C1 segment of cervical spinal cord (tissue), 14 donors: ENCODE measurements at regions not wholly inside any gene's neighbourhood (a gene's known extent, or its start where the extent isn't known, plus 50 kb on each side); places are given as distances from the start of the nearest gene placed in this dataset.

Experiments
- DNase-seq, 14 donors: peaks; one replicate each; lab custom pipeline; 2025; lab: John Stamatoyannopoulos, UW

DNA sequence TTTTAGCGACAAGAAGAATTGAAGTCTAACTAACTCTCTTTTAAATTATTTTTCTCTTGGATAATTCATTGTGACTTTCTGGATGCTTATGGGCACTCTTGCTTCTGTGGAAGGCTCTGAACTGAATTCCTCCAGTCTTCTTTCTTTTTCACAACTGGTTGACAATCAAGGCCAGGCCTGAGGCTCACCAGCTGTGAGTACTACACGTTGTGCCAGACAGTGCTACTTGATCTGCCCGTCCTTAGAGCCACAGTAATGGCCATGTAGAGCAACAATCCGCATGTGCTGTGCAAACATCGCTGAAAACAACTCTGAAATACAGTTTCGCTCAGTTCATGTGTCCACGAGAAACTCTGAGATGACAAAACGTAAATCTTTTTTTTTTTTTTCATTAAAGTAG lies 1336.3 kb upstream of the AGA start:
- DNase-seq = no peak

DNA sequence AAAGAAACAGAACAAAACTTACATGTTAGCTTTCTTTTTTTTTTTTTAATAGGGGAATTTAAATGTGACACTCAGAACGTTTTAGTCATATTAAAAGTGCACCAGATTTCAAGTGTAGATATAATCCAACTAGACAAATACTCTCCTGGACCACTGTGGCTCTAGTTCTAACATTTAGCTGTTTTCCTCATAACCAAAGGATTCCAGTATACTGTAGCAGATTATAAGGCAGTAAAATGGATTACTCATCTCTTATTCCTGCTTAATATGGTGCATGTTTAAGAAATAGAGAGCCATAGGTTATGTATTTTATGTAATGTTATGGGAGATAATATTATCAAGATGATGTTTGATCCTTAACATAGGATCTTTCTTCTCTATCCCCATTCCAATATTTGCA lies 1339.5 kb upstream of the AGA start:
- DNase-seq = no peak

DNA sequence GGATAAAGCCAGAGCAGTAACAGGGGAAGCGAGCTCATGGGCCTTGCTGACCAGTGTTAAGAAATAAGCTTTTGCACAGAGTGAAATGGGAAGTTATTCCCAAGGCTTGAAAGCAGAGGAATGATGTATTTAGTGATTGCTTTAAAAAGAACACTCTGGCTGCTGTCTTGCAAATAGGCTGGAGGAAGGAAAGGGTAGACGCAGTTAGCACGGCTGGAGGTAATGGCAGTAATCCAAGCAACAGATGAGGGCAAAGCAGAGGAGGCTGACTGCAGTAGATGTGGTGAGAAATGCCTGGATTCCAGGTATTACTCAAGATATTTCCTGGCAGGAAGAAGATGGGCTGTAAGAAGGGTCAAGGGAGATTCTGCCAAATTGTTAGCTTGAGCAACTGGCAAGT lies 1342.3 kb upstream of the AGA start:
- no peak for DNase-seq

DNA sequence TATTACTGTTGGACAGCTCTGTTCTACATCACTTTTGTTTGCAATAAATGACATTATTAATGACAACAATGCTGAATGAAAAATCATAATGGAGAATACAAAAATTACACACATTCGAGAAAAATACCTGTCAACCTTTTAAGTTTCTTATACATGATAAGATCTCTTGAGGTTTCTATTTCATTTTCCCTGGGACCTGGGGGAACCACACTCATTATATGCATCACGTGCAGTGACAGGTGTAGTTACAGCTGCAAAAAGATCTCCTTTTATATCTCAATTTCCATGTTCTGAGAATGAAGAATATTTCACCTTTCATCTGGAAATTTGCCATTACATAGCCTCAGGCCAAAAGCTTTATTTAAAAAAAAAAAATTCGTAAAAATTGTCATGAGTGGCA lies 1347.0 kb upstream of the AGA start:
- no peak for DNase-seq

DNA sequence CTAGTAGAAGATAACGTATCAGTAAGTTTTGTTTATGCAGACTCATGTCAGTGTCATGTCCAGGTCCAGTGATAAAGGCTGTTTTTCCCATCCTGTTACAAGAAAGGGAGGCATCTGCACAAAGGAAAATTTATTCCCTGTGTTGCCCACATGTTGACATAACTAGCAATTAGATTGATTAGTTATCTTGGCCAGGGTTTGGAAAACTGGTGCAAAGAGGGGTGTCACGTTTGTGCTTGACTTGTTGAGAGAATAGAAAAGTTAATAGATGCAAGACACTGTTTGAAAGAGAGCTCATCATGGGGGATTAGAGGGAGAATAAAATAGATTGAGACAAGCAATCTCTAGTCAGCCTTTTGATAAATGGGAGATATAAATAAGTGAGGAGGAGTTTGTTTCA lies 1357.0 kb upstream of the AGA start:
- DNase-seq = no peak

DNA sequence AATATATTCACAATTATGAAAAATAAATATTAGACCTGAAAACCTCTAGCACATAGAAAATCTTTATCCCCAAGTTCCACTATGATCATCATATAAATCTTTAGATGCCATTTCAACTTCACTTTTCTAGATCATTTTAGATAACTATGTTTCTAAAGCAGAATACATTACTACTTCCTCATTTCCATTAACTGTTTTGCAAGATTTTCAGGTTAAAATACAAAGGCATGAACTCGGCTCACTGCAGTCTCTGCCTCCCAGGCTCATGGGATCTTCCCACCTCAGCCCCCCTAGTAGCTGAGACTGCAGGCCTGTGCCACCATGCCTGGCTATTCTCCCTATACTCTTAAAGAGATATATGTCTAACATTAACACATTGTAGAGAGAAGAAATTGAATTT lies 1365.9 kb upstream of the AGA start:
- no peak for DNase-seq

DNA sequence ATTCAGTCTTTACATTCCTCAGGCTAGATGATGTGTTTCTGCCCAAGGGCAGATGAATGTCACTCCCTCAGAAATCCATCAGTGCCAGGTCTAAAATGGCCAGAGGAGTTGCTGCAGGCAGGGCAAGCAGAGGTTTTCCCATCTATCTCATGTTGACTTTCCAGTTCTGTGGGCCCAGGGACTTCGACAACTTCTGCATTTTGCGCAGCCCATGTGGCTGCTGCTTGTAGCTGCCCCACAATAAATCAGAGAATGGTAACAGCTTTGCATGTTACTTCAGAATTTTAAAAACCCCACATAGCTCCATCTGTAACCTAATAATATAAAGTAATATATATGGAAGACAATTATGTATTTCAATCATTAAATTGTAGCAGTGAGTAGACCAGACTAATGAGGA lies 1367.7 kb upstream of the AGA start:
- no peak for DNase-seq

DNA sequence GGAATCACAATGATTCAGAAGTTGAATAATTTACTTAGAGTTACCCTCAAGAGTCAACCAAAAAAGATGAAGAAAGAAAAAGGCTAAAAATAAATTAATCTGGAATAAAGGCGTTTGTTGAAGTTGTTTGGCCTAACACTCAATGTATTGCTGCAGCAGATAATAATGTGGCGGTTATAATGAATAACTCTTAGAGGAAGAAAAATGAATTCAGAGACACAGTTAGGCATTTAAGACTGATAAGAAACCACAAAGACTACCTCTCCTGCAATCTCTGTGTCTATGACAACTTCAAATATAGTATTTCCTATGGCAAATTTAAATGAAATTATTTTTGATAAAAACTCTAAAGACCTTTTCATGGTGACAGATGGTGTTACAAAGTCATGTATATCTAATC lies 1369.1 kb upstream of the AGA start:
- no peak for DNase-seq

DNA sequence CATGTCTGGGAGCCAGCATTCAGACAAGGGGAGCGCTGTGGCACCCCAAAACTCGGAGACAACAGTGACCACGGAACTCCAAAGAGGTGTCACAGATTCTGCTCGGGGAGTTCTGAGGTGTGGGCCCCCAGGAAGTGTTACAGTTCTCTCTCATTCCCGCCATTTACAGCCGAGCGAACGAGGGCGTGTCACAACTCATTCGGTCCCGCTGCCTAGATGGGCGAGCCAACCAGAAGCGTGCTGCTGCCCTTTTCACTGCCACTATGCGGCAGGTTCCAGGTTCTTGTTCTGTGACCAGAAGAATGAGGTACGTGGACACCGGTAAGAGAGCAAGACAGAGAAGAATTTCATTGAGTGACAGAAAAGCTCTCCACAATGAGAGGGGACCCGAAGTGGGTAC lies 1370.6 kb upstream of the AGA start:
- DNase-seq = no peak

DNA sequence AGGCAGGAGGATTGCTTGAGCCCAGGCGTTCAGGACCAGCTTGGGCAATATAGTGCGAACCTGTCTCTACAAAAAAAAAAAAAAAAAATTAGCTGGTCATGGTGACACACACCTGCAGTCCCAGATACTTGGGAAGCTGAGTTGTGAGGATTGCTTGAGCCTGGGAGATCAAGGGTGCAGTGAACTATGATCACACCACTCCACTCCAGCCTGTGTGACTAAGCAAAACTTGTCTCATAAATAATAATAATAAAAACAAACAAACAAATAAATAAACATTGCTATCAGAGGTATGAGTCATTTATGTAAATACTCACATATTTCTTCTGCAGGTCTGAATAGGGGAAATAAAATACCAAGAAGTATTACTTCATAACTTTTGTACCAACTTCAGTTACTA lies 1372.7 kb upstream of the AGA start:
- no peak for DNase-seq

DNA sequence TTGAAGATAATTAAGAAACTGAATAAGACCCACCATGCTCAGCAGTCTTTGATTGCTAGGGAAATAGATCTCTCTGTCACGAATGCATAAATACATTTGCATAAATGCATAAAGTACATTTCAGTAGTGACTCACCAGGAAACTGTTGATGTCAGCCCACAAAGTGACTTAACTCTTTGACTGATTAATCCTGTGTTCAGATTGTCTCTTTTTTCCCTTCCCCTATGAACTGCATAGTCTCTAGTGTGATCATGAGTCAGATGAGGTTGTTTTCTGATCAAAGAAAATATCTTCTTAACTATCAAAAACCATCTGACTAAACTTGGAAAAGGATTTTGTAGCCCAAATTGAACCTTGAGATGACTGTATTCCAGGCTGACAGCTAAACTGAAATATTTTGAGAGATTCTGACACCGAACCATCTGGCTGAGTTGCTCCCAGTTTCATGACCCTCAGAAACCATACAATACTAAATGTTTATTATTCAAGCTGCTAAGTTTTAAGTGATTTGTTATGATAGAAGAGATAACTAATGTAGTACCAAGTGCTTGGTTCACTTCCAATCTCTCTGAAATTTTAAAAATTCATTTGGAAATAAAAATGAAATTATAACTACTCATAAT lies 1381.5 kb upstream of the AGA start:
- DNase-seq = no peak

DNA sequence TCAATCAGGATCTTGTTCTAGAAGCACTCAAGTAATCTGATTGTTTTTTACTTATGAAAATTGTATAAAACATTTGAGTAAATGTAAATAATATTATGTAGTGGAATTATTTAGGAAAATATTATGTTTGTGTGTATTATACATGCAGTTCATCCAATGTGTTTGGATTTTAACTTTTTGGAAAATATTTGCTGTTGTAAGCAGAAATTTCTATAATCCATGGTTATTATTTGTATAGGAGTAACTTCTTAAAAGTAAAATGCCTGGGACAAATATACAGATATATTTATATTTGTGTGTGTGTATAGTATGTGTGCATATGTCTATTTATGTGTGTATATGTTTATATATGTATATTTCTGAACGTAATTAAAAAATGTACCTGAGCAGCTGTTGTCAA lies 1394.6 kb upstream of the AGA start:
- DNase-seq = no peak

DNA sequence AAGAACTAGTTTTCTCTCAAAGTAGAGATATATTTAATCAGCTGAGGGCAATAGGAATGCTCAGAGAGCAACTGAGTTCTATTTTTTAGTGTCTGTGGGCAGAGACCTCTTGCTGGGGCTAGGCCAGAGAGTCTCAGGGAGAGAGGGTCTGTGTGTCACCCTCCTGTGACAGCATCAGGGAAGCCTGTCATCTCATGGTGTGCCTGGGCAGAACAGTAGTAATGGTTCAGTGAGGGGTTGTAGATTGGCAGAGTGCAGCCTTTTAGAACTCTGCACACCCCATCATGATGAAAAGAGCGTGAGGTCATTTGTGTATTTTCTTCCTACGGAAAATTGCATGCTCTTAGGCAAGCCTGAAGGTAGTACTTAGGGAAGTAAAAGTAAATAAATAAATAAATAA lies 1396.5 kb upstream of the AGA start:
- no peak for DNase-seq

DNA sequence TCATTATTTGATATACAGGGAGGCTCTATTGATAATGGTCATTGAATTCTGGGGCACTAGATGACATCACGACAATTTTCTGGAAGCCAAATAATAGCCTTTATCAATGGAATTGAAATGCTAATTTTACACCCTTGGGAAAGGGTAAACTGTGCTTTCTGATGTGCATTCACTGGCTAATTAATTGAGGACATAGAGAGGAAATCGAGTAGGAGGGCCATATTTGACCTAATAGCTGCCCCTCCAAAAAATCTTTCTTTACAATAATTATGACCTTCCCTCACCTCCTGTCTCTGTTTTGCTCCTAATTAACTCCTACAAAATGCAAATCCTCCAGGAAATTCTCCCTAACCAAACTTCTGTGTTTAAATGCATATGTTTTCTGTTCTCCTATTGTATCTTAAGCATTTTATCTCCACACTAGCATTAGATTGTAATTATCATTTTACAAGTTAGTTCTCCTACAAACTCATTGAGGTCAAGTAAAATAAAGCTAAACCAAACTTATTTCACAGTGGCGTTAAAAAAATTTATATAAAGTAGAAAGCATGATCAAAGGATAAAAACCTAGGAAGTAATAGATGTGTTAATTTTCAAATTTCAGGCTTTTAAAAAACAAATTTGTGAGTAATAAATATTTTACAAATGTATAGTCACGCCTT lies 1414.0 kb upstream of the AGA start:
- no peak for DNase-seq

DNA sequence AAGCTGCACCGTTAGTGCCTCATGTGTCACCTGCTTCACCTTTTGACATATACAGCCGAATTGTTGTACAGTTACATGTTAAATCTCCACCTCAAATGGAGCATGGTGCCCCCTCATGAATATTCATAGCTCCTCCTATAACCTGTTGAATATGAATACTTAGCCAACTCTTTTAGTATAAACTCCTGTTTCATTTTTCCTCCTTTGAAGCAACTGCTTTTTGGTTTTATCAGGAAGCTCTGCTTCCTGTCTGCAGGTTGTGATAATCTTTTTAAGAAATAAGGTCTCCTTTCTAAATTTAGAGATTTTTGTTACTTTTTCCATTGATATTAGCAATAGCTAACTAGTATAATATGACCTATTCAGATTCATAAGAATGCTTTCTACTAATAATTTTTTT lies 1429.2 kb upstream of the AGA start:
- DNase-seq = no peak

DNA sequence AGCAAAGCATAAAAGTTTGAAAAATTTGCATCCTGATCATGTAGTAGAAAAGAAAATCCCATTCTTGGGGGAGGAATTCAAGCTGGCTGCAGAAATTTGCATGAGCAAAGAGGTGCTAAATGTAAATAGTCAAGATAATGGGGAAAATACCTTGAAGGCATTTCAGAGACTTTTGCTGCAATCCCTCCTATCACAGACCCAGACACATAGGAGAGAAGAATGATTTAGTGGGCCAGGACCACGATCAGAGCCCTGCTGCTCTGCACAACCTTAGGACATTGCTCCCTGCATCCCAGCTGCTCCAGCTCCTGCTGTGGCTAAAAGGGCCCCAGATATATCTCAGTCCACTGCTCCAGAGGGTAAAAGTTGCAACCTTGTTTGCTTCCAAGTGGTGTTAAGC lies 1439.7 kb upstream of the AGA start:
- DNase-seq = no peak

DNA sequence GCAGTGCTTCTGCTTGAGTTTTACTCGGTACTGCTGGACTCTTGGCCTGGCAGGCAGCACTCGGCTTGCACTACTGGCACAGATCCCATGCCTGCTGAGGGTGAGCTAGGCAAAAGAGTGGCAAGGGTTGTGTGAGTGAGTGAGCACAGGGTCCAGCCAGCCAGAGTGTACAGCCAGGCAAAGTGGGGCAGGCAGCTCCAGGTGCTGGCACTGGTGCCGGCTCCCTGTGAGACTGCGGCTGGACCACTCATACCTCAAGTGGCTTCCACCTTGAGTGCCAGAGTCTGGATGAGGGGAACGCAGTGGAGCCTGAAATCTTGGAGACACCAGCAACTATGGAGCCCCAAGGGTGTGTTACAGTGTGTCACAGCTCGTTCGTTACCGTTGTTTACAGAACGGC lies 1451.9 kb upstream of the AGA start:
- peak in 2 of 14 donors; percentile 41 to 88 for DNase-seq

DNA sequence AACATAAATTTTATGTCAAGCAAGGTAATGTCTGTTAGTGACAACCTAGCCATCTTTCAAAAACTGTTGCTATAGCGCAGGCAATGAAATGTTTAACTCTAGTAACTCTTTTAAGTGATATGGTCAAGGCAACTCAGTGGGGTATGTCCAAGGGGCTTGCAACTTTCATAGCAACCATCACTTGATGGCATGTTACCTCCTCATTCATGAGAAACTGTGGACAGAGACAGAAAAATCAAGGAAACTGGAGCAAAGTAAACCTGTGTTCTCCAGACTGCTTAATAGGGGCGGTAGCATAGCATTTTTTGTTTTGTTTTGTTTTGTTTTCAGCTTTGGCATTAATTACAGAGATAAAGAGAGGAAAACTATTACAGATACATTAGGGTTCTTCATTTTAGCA lies 1456.8 kb upstream of the AGA start:
- no peak for DNase-seq

DNA sequence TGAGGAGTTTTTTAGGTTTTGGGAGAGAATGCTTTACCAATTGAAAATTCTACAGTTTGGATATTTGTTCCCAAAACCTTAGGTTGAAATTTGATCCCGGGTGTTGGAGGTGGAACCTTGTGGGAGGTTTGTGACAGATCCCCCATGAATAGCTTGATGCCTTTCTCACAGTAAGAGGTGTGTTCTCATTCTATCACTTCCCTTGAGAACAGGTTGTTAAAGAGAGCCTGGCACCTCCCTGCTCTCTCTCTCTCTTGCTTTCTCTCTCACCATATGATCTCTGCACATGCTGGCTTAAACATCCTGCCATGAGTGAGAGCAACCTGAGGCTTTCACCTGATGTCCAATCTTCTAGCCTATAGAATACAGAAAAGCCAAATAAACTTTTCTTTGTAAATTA lies 1475.5 kb upstream of the AGA start:
- no peak for DNase-seq

DNA sequence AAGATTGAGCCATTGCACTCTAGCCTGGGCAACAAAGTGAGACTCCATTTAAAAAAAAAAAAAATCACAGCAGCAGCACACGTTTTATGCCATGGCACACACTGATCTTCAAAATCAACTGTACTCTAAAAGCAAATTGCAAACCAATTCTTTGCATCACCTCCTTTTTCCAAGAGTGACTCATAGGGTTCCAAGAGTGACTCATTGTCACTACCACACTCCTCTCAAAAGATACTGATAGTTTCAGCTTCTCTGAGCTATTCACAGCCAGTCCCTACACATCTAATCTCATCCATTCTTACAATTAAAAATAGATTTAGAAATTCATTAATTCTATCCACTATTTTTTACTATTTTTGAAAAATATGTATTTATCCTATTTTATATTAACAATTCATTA lies 1494.9 kb upstream of the AGA start:
- no peak for DNase-seq

DNA sequence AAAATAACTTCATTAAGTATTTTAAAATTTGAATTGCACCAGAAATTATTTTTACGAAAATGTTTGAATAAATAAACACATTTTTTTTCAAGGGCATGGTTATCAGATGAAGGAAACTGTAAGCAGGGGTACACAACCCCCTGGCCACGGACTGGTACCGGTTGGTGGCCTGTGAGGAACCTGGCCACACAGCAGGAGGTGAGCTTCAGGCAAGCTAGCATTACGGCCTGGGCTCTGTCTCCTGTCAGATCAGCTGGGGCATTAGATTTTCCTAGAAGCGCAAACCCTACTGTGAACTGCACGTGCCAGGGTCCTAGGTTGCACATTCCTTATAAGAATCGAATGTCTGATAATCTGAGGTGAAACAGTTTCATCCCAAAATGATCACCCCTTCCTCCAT lies 1499.7 kb upstream of the AGA start:
- no peak for DNase-seq

DNA sequence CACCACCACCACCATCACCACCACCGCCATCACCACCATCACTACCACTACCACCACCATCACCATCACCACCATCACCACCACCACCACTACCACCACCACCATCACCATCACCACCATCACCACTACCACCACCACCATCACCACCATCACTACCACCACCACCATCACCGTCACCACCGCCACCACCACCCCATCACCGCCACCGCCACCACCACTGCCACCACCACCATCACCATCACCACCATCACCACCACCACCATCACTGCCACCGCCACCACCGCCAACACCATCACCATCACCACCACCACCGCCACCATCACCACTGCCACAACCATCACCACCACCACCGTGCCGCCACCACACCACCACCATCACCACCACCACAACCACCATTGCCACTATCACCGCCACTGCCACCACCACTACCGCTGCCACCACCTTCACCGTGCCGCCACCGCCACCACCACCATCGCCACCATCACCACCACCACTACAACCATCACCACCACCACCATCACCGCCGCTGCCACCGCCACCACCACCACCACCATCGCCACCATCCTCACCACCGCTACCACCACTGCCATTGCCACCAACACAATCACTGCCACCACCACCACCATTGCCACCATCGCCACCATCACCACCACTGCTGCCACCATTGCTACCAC lies 1511.3 kb upstream of the AGA start:
- DNase-seq = no peak

DNA sequence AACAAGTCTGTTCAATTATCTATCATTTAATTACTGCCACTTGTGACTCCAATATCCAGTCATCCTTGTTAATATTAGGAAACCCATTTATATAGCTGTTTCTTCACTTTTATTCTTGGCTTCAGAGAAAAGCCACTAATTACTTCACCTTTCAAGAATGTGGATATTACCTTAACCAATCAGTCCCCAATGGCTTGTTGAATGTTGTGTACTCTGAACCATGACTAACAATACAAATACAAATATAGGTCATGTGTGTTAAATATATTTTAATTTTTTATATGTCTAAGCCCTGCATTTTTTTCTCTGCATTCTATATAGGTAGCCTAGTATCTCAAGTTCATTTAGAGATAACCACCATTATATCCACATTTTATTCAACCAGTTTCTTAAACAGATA lies 1513.4 kb upstream of the AGA start:
- DNase-seq = no peak
